NOMO-1 treated with DMSO at 0.1 percent for 48 hours (cell line): ENCODE measurements at regions not wholly inside any gene's neighbourhood (a gene's known extent, or its start where the extent isn't known, plus 50 kb on each side); places are given as distances from the start of the nearest gene placed in this dataset.

Experiments
- DNase-seq: peaks from one replicate; lab custom pipeline; 2025; ENCODE audit not compliant: unreplicated experiment; lab: John Stamatoyannopoulos, UW

DNA sequence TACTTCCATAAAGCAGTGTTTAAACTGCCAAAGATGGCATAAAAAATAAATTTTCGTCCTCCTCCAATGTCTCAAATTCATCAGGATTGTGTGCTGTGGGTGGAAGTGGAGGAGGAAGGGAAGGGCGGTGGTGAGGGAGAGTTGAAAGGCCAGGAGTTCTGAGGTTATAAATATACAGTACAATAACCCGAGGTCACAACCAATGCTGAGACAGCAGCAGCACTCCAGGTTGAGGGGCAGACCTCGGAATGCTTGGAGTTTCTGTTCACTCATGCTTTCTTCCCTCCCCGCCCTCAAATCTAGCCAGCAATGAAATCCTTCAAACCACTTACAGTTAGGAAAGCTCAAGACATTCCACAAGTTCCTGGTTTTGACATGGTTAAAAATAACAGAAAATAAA, 134.0 kb upstream of the SMAD1 start:
- no peak for DNase-seq

GRCh38 chr4:145346081-145346480, 135.6 kb upstream of the SMAD1 start:
- DNase-seq = no peak

GRCh38 chr4:145345401-145345800, 136.3 kb upstream of the SMAD1 start:
- DNase-seq = no peak

GRCh38 chr4:145341381-145341780, 140.3 kb upstream of the SMAD1 start:
- DNase-seq = no peak

DNA sequence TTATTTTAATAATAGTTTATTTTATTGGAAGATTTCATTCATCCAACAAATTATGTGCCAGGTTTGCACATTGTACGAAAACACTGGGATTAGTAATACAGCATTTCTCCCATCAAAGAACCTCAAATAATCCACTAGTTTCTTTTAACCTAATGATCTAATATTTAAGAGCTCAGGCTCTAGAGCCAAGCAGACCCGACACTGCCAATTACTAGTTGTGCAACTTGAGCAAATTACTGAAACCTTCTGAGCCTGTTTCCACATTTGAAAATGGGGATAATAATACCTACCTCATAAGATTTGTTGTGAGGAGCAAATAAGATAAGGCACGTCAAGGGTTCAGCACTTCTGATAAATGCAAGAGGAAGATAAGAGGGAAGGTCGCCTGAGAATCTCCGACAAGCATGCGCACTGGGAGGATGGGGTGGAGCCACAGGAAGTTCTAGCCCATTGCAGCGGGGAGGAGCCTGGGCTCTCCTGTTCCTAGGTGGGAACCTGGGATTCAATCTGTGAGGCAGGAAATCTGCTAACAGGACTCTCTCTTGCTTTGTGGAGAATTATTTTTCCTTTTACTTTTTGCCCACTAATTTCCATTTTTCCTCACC, 141.5 kb upstream of the SMAD1 start:
- DNase-seq = no peak

GRCh38 chr4:145339075-145339725, 142.5 kb upstream of the SMAD1 start:
- no peak for DNase-seq

DNA sequence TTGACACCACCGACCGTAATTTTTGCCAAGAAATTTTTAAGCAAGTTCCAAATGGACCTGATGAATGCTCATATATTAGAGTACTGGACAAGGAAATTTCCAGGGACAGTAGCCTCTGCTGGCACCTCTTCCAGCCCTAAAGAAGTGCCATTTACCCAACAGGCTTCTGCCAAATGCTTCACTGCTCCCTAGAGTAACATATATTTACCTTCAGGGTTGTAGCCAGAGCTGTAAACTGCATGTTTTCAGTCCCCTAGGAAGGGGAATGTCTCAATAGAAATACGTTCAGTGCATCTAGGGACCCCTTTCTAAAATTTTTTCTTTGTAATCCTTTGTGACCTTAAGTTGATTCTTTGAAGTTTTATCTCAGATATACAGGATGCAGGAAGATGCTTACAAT, 143.1 kb upstream of the SMAD1 start:
- DNase-seq = no peak

DNA sequence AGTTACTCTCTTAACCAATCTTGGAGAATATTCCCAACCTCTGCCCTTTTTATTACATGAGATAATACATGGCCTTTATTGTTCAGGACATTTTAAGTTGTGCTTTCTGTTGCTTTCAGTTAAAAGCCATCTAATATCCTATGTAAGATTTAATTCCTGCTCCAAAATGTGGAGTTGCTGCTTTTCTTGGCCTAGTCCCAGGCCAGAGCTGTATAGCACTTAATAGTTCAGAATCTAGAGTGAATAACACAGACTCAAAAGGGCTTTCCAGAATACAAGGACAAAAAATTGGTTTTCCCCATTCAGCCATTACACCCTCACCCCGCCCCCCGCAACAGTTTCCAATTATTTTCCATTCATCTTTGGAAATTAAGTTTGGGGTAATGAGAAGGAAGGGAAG, 144.3 kb upstream of the SMAD1 start:
- no peak for DNase-seq

- DNase-seq = no peak
Measured at GRCh38 chr4:145333786-145334185, 147.9 kb upstream of the SMAD1 start.

- no peak for DNase-seq
Measured at GRCh38 chr4:145326491-145326890, 146.1 kb upstream of the OTUD4 start.

GRCh38 chr4:145324161-145324560, 143.8 kb upstream of the OTUD4 start:
- DNase-seq = no peak

- DNase-seq = no peak
Measured at GRCh38 chr4:145320294-145320693, 139.9 kb upstream of the OTUD4 start.

- DNase-seq = no peak
Measured at GRCh38 chr4:145319751-145320150, 139.4 kb upstream of the OTUD4 start.

- DNase-seq = no peak
Measured at GRCh38 chr4:145316897-145317574, 136.6 kb upstream of the OTUD4 start.

DNA sequence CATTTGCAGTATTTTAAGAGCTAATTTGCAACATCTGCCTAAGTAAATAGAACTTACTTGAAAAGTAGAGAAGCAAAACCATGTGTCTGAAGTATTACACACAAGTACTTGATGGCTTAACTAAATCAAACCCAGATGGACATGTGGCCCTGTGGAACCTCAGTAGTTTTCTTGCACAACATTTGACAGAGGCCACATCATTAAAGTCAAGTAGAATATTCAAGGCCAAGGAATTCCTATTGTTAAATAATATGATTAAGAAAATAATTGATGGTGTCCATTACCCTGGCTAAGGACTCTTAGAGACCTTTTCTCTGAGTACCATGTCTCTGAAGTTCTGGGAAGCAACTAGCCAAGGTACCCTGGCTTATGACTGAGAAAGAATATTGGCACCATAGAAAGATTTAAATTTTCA, 135.4 kb upstream of the OTUD4 start:
- DNase-seq = no peak

DNA sequence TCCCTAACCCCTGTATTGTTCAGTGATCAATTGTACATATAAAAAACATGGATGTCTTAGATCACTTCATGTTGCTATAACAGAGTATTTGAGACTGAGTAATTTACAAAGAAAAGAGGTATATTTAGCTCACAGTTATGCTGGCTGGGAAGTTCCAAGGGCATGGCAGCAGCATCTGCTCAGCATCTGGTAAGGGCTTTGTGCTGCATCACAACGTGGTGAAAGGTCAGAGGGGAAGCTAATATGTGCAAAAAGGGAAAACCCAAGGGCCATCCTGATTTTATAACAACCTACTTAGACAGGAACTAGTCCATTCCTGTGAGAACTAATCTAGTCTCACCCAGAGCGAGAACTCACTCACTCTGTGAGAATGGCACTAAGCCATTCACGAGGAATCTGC, 128.2 kb upstream of the OTUD4 start:
- no peak for DNase-seq

DNA sequence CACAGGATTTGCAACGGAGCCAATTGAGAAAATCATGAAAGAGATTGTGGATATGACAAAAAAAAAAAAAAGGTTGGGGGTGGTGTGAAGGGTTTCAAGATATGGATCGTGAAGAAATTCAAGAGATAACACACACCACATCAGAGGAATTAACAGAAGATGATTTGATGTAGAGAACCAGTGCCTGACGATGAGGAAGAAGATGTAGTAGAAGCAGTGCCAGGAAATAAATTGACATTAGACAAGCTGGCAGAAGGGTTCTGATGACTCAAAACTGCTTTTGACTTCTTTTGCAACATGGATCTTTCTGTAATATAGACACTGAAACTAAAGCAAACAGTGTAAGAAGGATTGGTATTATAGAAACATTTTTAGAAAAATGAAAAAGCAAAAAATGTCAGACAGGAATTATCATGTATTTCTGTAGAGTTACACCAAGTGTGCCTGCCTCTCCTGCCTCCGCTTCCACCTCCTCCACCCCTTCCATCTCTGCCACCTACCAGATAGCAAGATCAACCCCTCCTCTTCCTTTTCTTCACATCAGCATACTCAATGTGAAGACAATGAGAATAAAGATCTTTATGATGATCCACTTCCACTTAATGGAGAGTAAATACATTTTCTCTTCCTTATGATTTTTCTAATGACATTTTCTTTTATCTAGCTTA, 127.5 kb upstream of the OTUD4 start:
- DNase-seq = no peak

GRCh38 chr4:145307120-145307519, 126.7 kb upstream of the OTUD4 start:
- DNase-seq = no peak

GRCh38 chr4:145302725-145303124, 122.3 kb upstream of the OTUD4 start:
- no peak for DNase-seq

- no peak for DNase-seq
Measured at GRCh38 chr4:145301386-145302080, 121.1 kb upstream of the OTUD4 start.

- DNase-seq = no peak
Measured at GRCh38 chr4:145299380-145300076, 119.1 kb upstream of the OTUD4 start.
